ENCODE measurements at regions not wholly inside any gene's neighbourhood (a gene's known extent, or its start where the extent isn't known, plus 50 kb on each side); places are given as distances from the start of the nearest gene placed in this dataset.

- Histone ChIP-seq H3K4me1 (no peaks in the 10 kb centered on the region), H3K9me3 (no peaks in the 10 kb centered on the region), H3K27me3 (ENCODE audit: low read depth) (no peaks in the 10 kb centered on the region), H3K36me3 (no peaks in the 10 kb centered on the region), H3K4me3 (no peak overlapping the region), H3K27ac (no peak overlapping the region)
- DNase-seq (no peak), ATAC-seq (no peak)
- intact Hi-C loops (cut with DNase I) = no loop called here
- TF ChIP-seq, protein P1, sequence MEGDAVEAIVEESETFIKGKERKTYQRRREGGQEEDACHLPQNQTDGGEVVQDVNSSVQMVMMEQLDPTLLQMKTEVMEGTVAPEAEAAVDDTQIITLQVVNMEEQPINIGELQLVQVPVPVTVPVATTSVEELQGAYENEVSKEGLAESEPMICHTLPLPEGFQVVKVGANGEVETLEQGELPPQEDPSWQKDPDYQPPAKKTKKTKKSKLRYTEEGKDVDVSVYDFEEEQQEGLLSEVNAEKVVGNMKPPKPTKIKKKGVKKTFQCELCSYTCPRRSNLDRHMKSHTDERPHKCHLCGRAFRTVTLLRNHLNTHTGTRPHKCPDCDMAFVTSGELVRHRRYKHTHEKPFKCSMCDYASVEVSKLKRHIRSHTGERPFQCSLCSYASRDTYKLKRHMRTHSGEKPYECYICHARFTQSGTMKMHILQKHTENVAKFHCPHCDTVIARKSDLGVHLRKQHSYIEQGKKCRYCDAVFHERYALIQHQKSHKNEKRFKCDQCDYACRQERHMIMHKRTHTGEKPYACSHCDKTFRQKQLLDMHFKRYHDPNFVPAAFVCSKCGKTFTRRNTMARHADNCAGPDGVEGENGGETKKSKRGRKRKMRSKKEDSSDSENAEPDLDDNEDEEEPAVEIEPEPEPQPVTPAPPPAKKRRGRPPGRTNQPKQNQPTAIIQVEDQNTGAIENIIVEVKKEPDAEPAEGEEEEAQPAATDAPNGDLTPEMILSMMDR (IDR thresholded peaks at IDR 0.05) = no peak
Observed at GRCh38 chr1:87723193-87723592, 394.5 kb downstream of the LMO4 start.

GRCh38 chr1:87728169-87728568, 399.5 kb downstream of the LMO4 start:
- intact Hi-C loops (cut with DNase I) = no loop called here
- TF ChIP-seq, protein P1 (IDR thresholded peaks at IDR 0.05) = no peak
- DNase-seq = no peak
- Histone ChIP-seq H3K27ac (no peak overlapping the region), H3K4me1 (no peaks in the 10 kb centered on the region), H3K9me3 (no peaks in the 10 kb centered on the region), H3K27me3 (ENCODE audit: low read depth) (no peaks in the 10 kb centered on the region), H3K4me3 (no peak overlapping the region), H3K36me3 (no peaks in the 10 kb centered on the region)
- ATAC-seq = no peak

DNA sequence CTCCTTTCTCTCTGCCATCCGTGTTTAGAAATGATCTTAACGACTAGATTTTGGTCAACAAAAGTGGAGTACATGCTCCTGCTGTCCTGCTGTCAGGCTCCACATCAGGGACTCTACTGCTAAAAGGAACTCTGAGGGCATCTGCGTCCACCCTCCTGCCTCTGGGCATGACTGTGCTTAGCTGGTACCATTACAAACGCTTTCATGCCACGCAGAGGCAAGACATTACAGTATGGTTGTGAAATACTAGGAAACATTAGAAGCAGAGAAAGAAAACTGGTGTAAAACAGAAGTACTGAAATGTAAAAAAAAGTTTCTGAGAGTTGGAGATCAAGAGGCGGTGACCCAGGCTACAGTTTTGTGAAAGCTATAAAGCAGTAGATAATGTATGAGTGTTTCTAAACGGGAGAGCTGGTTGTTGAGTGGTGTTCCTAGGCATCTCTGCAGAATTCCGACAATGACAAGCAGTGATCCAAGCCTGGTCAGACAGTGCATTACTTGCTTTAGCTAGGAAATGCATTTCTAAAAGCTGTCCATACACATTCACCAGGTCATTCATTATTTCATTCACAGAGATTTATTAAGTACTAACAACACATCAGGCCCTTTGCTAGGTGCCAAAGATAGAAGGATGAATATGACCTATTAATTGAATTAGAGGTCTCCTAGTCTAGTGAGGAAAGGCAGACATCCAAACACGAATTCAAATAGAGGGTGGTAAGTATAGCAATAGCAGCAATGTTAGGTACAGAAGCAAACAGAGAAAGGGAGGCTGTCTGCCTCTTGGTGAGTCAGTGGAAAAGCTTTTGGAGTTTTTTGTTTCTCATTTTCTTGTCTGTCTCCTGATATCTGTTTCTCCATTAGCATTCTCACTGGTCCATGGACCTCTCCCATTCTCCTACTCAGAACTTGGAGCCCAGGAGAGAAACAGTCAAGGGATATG, 401.9 kb downstream of the LMO4 start:
- Histone ChIP-seq H3K9me3 (no peaks in the 10 kb centered on the region), H3K27me3 (ENCODE audit: low read depth) (no peaks in the 10 kb centered on the region), H3K4me3 (no peak overlapping the region), H3K36me3 (no peaks in the 10 kb centered on the region), H3K27ac (no peak overlapping the region), H3K4me1 (no peaks in the 10 kb centered on the region)
- DNase-seq = no peak
- intact Hi-C loops (cut with DNase I) = no loop called here
- TF ChIP-seq, protein P1 (IDR thresholded peaks at IDR 0.05) = no peak
- ATAC-seq = no peak

DNA sequence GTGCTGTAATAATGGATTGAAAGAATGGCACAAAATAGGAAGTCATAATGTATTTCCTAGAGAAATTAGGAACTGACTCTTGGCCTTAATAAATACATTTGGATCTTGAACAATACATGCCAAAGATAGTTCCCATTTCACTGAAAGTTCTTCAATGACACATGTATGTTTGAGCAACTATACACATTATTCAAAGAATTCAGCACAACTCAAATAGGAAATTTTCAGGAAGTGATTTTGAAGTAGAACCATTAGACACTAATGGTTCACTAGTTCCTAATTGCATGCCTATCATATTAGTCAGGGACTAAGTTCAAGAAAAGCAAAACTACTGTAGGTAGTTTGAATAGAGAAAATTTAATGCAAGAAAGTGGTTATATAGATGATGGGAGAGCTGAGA, 404.7 kb downstream of the LMO4 start:
- Histone ChIP-seq H3K4me3 (no peak overlapping the region), H3K36me3 (no peaks in the 10 kb centered on the region), H3K9me3 (no peaks in the 10 kb centered on the region), H3K27ac (no peak overlapping the region), H3K27me3 (ENCODE audit: low read depth) (no peaks in the 10 kb centered on the region), H3K4me1 (no peaks in the 10 kb centered on the region)
- ATAC-seq (no peak), DNase-seq (no peak)
- TF ChIP-seq, protein P1 (IDR thresholded peaks at IDR 0.05) = no peak
- intact Hi-C loops (cut with DNase I) = no loop called here

DNA sequence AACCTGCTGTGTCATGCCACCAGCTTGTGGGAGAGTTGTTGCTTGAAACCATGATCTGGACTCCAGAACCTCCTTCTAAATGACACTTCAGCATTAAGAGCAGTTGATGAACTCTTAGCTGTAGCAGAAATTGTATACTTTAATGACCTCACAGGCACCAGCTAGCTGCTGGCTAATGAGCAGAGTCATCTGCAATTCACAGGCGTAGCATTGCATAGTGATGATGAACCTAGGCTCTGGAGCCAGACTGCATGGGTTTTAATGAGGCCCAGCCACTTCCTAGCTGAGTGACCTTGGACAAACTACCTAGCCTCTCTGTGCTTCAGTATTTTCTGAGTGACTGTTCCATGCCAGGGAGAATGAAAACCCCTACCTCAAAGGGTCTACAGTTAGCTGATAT, 407.1 kb downstream of the LMO4 start:
- DNase-seq = no peak
- Histone ChIP-seq H3K4me1 (no peaks in the 10 kb centered on the region), H3K4me3 (no peak overlapping the region), H3K9me3 (no peaks in the 10 kb centered on the region), H3K27ac (no peak overlapping the region), H3K36me3 (no peaks in the 10 kb centered on the region), H3K27me3 (ENCODE audit: low read depth) (no peaks in the 10 kb centered on the region)
- intact Hi-C loops (cut with DNase I) = no loop called here
- no peak for ATAC-seq
- TF ChIP-seq, protein P1 (IDR thresholded peaks at IDR 0.05) = no peak
